HEK293 (cell line): ENCODE measurements at regions not wholly inside any gene's neighbourhood (a gene's known extent, or its start where the extent isn't known, plus 50 kb on each side); places are given as distances from the start of the nearest gene placed in this dataset.

Experiments
- CTCF ChIA-PET: fragments of 350-600 bp; formaldehyde crosslinking; extraction: SDS; loops from one replicate; lab custom pipeline; 2021; ENCODE audit warnings: antibody characterized with exemption; lab: Yijun Ruan, JAX
- POLR2A ChIA-PET: fragments of 300-600 bp; formaldehyde crosslinking; extraction: SDS; loops from one replicate; lab custom pipeline; 2020; ENCODE audit warnings: antibody characterized with exemption, inconsistent platforms; lab: Yijun Ruan, JAX
- H3K27ac ChIP-seq: fragments of 200-500 bp; sonication (Bioruptor generic); 2 replicates; pipeline ENCODE4 v1.5.1; 2014; ENCODE audit warnings: low read depth, low read length, control low read depth, inconsistent platforms; ENCODE audit errors: extremely low read depth
- H3K36me3 ChIP-seq, 2 experiments: fragments of 200-500 bp in 1 of 2; sonication (Bioruptor generic) in 1 of 2; 1 replicate in 1 of 2; 2 replicates in 1 of 2; pipeline ENCODE4 v1.5.1; 2014 to 2017; ENCODE audit warnings: inconsistent platforms in 2 of 2, low read length in 2 of 2; ENCODE audit not compliant: control insufficient read depth in 2 of 2, insufficient read depth in 1 of 2
- H3K4me1 ChIP-seq: fragments of 200-500 bp; sonication (Bioruptor generic); 2 replicates; pipeline ENCODE4 v1.5.1; 2014; ENCODE audit warnings: mild to moderate bottlenecking, low read length, inconsistent platforms; ENCODE audit not compliant: control insufficient read depth, insufficient read depth
- H3K4me3 ChIP-seq: 2 replicates; pipeline ENCODE4 v1.5.1; 2011; ENCODE audit warnings: low read depth, mild to moderate bottlenecking, control low read depth, low read length, moderate library complexity
- H3K9me3 ChIP-seq: fragments of 200-500 bp; sonication (Bioruptor generic); 2 replicates; pipeline ENCODE4 v1.5.1; 2014; ENCODE audit warnings: low read depth, low read length, inconsistent platforms; ENCODE audit not compliant: control insufficient read depth, insufficient read depth
- AEBP2 ChIP-seq: fragments of 450-650 bp; formaldehyde crosslinking; IDR thresholded peaks from 2 replicates; pipeline ENCODE4 v1.5.1; 2016; ENCODE audit warnings: missing biosample characterization, missing genetic modification characterization, borderline replicate concordance
- GFI1B ChIP-seq: fragments of 450-650 bp; formaldehyde crosslinking; IDR thresholded peaks from 2 replicates; pipeline ENCODE4 v1.5.1; 2016; ENCODE audit warnings: missing biosample characterization, missing genetic modification characterization
- KLF8 ChIP-seq: fragments of 450-650 bp; formaldehyde crosslinking; IDR thresholded peaks from 2 replicates; pipeline ENCODE4 v1.5.1; 2016; ENCODE audit warnings: missing biosample characterization, missing genetic modification characterization
- SP3 ChIP-seq: fragments of 450-650 bp; formaldehyde crosslinking; IDR thresholded peaks from 2 replicates; pipeline ENCODE4 v1.5.1; 2016; ENCODE audit warnings: missing biosample characterization, missing genetic modification characterization
- YY2 ChIP-seq: fragments of 450-650 bp; formaldehyde crosslinking; IDR thresholded peaks from 2 replicates; pipeline ENCODE4 v1.5.1; 2016; ENCODE audit warnings: missing biosample characterization, missing genetic modification characterization
- ZBTB17 ChIP-seq: fragments of 450-650 bp; formaldehyde crosslinking; IDR thresholded peaks from 2 replicates; pipeline ENCODE4 v1.5.1; 2016; ENCODE audit warnings: missing biosample characterization, missing genetic modification characterization
- ZBTB20 ChIP-seq: fragments of 450-650 bp; formaldehyde crosslinking; IDR thresholded peaks from 2 replicates; pipeline ENCODE4 v1.5.1; 2016; ENCODE audit warnings: missing biosample characterization, missing genetic modification characterization
- ZNF10 ChIP-seq: fragments of 450-650 bp; formaldehyde crosslinking; IDR thresholded peaks from 2 replicates; pipeline ENCODE4 v1.5.1; 2017; ENCODE audit warnings: missing biosample characterization, missing genetic modification characterization
- ZNF23 ChIP-seq: fragments of 450-650 bp; formaldehyde crosslinking; IDR thresholded peaks from 2 replicates; pipeline ENCODE4 v1.5.1; 2016; ENCODE audit warnings: missing biosample characterization, missing genetic modification characterization, borderline replicate concordance
- ZNF274 ChIP-seq, 2 experiments: fragments of 200-500 bp in 1 of 2; fragments of 450-650 bp in 1 of 2; sonication (Bioruptor generic) in 1 of 2; formaldehyde crosslinking in 1 of 2; IDR thresholded peaks; 2 replicates each; pipeline versions ENCODE4 v1.5.1 to v1.6.1; 2014 to 2016; ENCODE audit warnings: borderline replicate concordance in 1 of 2, inconsistent platforms in 1 of 2, low read length in 1 of 2, missing biosample characterization in 1 of 2, missing genetic modification characterization in 1 of 2
- ZNF571 ChIP-seq: fragments of 450-650 bp; formaldehyde crosslinking; IDR thresholded peaks from 2 replicates; pipeline ENCODE4 v1.5.0; 2017; ENCODE audit warnings: missing biosample characterization, missing genetic modification characterization
- ZNF623 ChIP-seq: fragments of 450-650 bp; formaldehyde crosslinking; IDR thresholded peaks from 2 replicates; pipeline ENCODE4 v1.5.1; 2016; ENCODE audit warnings: missing biosample characterization, missing genetic modification characterization
- ZSCAN18 ChIP-seq: fragments of 450-650 bp; formaldehyde crosslinking; IDR thresholded peaks from 2 replicates; pipeline ENCODE4 v1.5.1; 2016; ENCODE audit warnings: missing biosample characterization, missing genetic modification characterization
- TF ChIP-seq, protein P1 (sequence below): fragments of 450-650 bp; formaldehyde crosslinking; IDR thresholded peaks from 2 replicates; pipeline ENCODE4 v1.5.1; 2016; ENCODE audit warnings: missing biosample characterization, missing genetic modification characterization
- TF ChIP-seq, protein P2 (sequence below): fragments of 450-650 bp; IDR thresholded peaks from 2 replicates; pipeline ENCODE4 v1.5.1; 2018; ENCODE audit warnings: missing biosample characterization, missing genetic modification characterization

GRCh38 chr2:228408529-228409227 lies 227.2 kb upstream of the SPHKAP start:
- ChIA-PET POLR2A (no interaction called here), CTCF (no interaction called here)
- TF ChIP-seq, protein P1, sequence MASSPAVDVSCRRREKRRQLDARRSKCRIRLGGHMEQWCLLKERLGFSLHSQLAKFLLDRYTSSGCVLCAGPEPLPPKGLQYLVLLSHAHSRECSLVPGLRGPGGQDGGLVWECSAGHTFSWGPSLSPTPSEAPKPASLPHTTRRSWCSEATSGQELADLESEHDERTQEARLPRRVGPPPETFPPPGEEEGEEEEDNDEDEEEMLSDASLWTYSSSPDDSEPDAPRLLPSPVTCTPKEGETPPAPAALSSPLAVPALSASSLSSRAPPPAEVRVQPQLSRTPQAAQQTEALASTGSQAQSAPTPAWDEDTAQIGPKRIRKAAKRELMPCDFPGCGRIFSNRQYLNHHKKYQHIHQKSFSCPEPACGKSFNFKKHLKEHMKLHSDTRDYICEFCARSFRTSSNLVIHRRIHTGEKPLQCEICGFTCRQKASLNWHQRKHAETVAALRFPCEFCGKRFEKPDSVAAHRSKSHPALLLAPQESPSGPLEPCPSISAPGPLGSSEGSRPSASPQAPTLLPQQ (tag by site-specific recombination): no peak
- TF ChIP-seq ZNF571 (tag by site-specific recombination) (no peak), ZBTB20 (tag by site-specific recombination) (no peak), ZNF23 (tag by site-specific recombination) (no peak), ZNF623 (no peak), YY2 (tag by site-specific recombination) (no peak), AEBP2 (no peak)
- H3K4me1 ChIP-seq: no peaks in the 10 kb centered on the region
- H3K36me3 ChIP-seq: no peaks in the 10 kb centered on the region
- H3K4me3 ChIP-seq: no peak overlapping the region
- no peaks in the 10 kb centered on the region for H3K9me3 ChIP-seq
- H3K27ac ChIP-seq: no peak overlapping the region

DNA sequence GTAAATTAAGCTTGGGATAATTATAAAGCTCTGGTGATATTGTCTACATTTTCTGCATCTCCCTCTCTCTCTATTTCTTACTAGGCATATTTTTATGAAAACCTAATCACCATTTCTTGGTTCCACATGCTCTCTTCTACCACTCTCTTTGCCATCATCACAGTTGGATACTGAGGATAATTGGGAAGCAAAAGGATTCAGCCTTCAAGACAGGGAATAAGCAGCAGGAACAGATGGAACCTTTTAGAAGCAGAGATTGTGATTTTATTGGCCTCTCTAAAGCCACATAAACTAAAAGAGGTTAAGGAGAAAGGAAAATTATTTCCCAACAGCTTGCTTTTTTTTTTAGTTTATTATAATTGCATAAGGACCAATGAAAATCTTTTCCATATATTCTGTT lies 226.3 kb upstream of the SPHKAP start:
- POLR2A ChIA-PET: no interaction called here
- no peak for TF ChIP-seq ZNF274 (IDR thresholded peaks at IDR 0.05; ENCODE audit: low read length)
- TF ChIP-seq ZNF274 (tag by site-specific recombination; IDR thresholded peaks at IDR 0.05; ENCODE audit: borderline replicate concordance): no peak
- TF ChIP-seq ZNF10: no peak
- no peak for TF ChIP-seq GFI1B (tag by site-specific recombination)
- no peak for TF ChIP-seq ZSCAN18 (tag by site-specific recombination)
- TF ChIP-seq KLF8 (tag by site-specific recombination): no peak
- TF ChIP-seq ZBTB17 (tag by site-specific recombination): no peak
- no peak for TF ChIP-seq SP3 (tag by site-specific recombination)
- TF ChIP-seq, protein P2, sequence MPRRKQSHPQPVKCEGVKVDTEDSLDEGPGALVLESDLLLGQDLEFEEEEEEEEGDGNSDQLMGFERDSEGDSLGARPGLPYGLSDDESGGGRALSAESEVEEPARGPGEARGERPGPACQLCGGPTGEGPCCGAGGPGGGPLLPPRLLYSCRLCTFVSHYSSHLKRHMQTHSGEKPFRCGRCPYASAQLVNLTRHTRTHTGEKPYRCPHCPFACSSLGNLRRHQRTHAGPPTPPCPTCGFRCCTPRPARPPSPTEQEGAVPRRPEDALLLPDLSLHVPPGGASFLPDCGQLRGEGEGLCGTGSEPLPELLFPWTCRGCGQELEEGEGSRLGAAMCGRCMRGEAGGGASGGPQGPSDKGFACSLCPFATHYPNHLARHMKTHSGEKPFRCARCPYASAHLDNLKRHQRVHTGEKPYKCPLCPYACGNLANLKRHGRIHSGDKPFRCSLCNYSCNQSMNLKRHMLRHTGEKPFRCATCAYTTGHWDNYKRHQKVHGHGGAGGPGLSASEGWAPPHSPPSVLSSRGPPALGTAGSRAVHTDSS (tag by site-specific recombination): no peak
- CTCF ChIA-PET: interaction anchor here (0.6 kb wide), 1 partner anchor 1025 kb away, joined by 3 read pairs; no protein-coding TSS in a partner anchor
- Histone ChIP-seq H3K36me3 (no peaks in the 10 kb centered on the region), H3K9me3 (no peaks in the 10 kb centered on the region), H3K4me1 (no peaks in the 10 kb centered on the region), H3K27ac (no peak overlapping the region), H3K4me3 (no peak overlapping the region)
